Right lobe of liver (tissue), 4 donors: ENCODE measurements at regions not wholly inside any gene's neighbourhood (a gene's known extent, or its start where the extent isn't known, plus 50 kb on each side); places are given as distances from the start of the nearest gene placed in this dataset.

Source experiments
- POLR2A ChIP-seq: fragments of 450-650 bp; IDR thresholded peaks from one replicate; pipeline ENCODE4 v1.6.1; 2017; ENCODE audit warnings: antibody characterized with exemption, mild to moderate bottlenecking
- TF ChIP-seq, protein P1 (sequence below), 4 donors: fragments of 200-600 bp in 3 of 4; fragments of 450-650 bp in 1 of 4; IDR thresholded peaks; one replicate each; pipeline versions ENCODE4 v1.5.1 to v1.8.0; 2016 to 2022; ENCODE audit warnings: antibody characterized with exemption in 4 of 4, mild to moderate bottlenecking in 2 of 4
- donor health status: DM: no; HTN: no; CAD: no.
- donor health status: DM: no; HTN: no; CAD: no.
- donor health status: DM: no; HTN: yes; CAD: no.

DNA sequence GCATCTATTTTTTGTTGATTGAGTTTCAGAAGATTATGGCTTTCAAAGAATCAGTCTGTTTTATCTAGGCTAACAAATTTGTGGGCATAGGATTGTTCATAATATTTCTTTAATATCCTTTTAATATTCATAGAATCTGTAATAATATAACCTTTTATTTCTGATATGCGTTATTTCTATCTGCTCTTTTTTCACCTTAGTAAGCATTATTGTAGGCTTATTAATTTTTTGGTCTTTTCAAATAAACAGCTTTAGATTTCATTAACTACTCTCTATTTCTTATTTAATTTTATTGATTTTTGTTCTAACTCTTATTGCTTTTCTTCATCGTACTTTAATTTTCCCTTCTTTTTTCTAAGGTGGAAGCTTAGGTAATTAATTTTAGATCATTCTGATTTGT, 1614.4 kb upstream of the DDX18 start:
- TF ChIP-seq, protein P1, sequence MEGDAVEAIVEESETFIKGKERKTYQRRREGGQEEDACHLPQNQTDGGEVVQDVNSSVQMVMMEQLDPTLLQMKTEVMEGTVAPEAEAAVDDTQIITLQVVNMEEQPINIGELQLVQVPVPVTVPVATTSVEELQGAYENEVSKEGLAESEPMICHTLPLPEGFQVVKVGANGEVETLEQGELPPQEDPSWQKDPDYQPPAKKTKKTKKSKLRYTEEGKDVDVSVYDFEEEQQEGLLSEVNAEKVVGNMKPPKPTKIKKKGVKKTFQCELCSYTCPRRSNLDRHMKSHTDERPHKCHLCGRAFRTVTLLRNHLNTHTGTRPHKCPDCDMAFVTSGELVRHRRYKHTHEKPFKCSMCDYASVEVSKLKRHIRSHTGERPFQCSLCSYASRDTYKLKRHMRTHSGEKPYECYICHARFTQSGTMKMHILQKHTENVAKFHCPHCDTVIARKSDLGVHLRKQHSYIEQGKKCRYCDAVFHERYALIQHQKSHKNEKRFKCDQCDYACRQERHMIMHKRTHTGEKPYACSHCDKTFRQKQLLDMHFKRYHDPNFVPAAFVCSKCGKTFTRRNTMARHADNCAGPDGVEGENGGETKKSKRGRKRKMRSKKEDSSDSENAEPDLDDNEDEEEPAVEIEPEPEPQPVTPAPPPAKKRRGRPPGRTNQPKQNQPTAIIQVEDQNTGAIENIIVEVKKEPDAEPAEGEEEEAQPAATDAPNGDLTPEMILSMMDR (IDR thresholded peaks at IDR 0.05): no peak
- TF ChIP-seq POLR2A: no peak
